Stimulated activated naive CD8-positive, alpha-beta T cell treated with anti-CD3 and anti-CD28 coated beads, Interleukin-15, Interleukin-2, amounts not matched to agents 100 U/mL and 50 U/mL, for 24 hours (primary cell): ENCODE measurements at regions not wholly inside any gene's neighbourhood (a gene's known extent, or its start where the extent isn't known, plus 50 kb on each side); places are given as distances from the start of the nearest gene placed in this dataset.
A peak's percentile ranks its signal among the peaks of the same experiment; 100 is the strongest.
"Not testable (repeated sequence)": the region's sequence is repeated elsewhere in the genome, so short reads cannot be mapped to it uniquely, and the experiment has no call there.

ENCODE experiments used
- ATAC-seq: fragments of 150-1000 bp; cut with Tn5 transposase; one replicate; pipeline ENCODE4 v1.10.0; 2021
- DNase-seq: peaks from one replicate; pipeline ENCODE4 v3.0.0; 2021

GRCh38 chr17:6373599-6373998 is 61.3 kb downstream of the AIPL1 start:
- not testable (repeated sequence) for DNase-seq, ATAC-seq

GRCh38 chr17:6366221-6366666 is 68.7 kb downstream of the AIPL1 start:
- DNase-seq, result no peak
- ATAC-seq, result peak; percentile 90

- no peak for ATAC-seq
- DNase-seq, result no peak
Measured at GRCh38 chr17:6365200-6365943, 69.5 kb downstream of the AIPL1 start.

- ATAC-seq, result no peak
Measured at GRCh38 chr17:6361733-6362132, 73.2 kb downstream of the AIPL1 start.

GRCh38 chr17:6358131-6358530 is 76.8 kb downstream of the AIPL1 start:
- DNase-seq (no peak), ATAC-seq (no peak)

More at GRCh38 chr17:6361733-6362132, 73.2 kb downstream of the AIPL1 start:
- no peak for DNase-seq

GRCh38 chr17:6356562-6356961 is 78.4 kb downstream of the AIPL1 start:
- ATAC-seq (no peak), DNase-seq (no peak)

GRCh38 chr17:6355196-6355595 is 79.7 kb downstream of the AIPL1 start:
- ATAC-seq (no peak), DNase-seq (no peak)

GRCh38 chr17:6352801-6353560 is 81.9 kb downstream of the AIPL1 start:
- ATAC-seq (no peak), DNase-seq (no peak)

- DNase-seq, result no peak
- ATAC-seq, result no peak
Measured at GRCh38 chr17:6352016-6352415, 82.9 kb downstream of the AIPL1 start.

- no peak for ATAC-seq
Measured at GRCh38 chr17:6350806-6351205, 84.1 kb downstream of the AIPL1 start.

GRCh38 chr17:6348891-6349290 is 86.0 kb downstream of the AIPL1 start:
- no peak for DNase-seq
- ATAC-seq, result no peak

More at GRCh38 chr17:6350806-6351205, 84.1 kb downstream of the AIPL1 start:
- DNase-seq, result no peak

GRCh38 chr17:6347776-6348175 is 87.1 kb downstream of the AIPL1 start:
- DNase-seq (no peak), ATAC-seq (no peak)

GRCh38 chr17:6346986-6347385 is 87.9 kb downstream of the AIPL1 start:
- DNase-seq, result no peak
- no peak for ATAC-seq

GRCh38 chr17:6346156-6346786 is 88.7 kb downstream of the AIPL1 start:
- ATAC-seq (no peak), DNase-seq (no peak)

GRCh38 chr17:6343736-6344135 is 91.2 kb downstream of the AIPL1 start:
- ATAC-seq (no peak), DNase-seq (no peak)

- no peak for ATAC-seq
- no peak for DNase-seq
Measured at GRCh38 chr17:6343191-6343590, 91.7 kb downstream of the AIPL1 start.

GRCh38 chr17:6340708-6341107 is 94.2 kb downstream of the AIPL1 start:
- ATAC-seq, result no peak

GRCh38 chr17:6334386-6334785 is 100.5 kb downstream of the AIPL1 start:
- DNase-seq (no peak), ATAC-seq (no peak)

More at GRCh38 chr17:6340708-6341107, 94.2 kb downstream of the AIPL1 start:
- no peak for DNase-seq

- DNase-seq (no peak), ATAC-seq (no peak)
Measured at GRCh38 chr17:6330936-6331335, 104.0 kb downstream of the AIPL1 start.

- DNase-seq (no peak), ATAC-seq (no peak)
Measured at GRCh38 chr17:6328279-6328678, 106.6 kb downstream of the AIPL1 start.

GRCh38 chr17:6327007-6327406 is 107.9 kb downstream of the AIPL1 start:
- ATAC-seq, result no peak
- peak; percentile 6 for DNase-seq

- no peak for DNase-seq
- ATAC-seq, result no peak
Measured at GRCh38 chr17:6326483-6326882, 108.4 kb downstream of the AIPL1 start.

- no peak for ATAC-seq
- no peak for DNase-seq
Measured at GRCh38 chr17:6325741-6326140, 109.2 kb downstream of the AIPL1 start.
